ENCODE measurements at regions not wholly inside any gene's neighbourhood (a gene's known extent, or its start where the extent isn't known, plus 50 kb on each side); places are given as distances from the start of the nearest gene placed in this dataset.

GRCh38 chr15:77734306-77734705, 101.6 kb upstream of the LINGO1 start:
- TF ChIP-seq GATA3 (IDR thresholded peaks at IDR 0.05; ENCODE audit: low read depth, low read length) (no peak), GATA2 (IDR thresholded peaks at IDR 0.05; ENCODE audit: low read depth, low read length) (no peak)

GRCh38 chr15:77733579-77734300, 101.0 kb upstream of the LINGO1 start:
- TF ChIP-seq GATA3 (IDR thresholded peaks at IDR 0.05; ENCODE audit: low read depth, low read length) (no peak), GATA2 (IDR thresholded peaks at IDR 0.05; ENCODE audit: low read depth, low read length) (no peak)

GRCh38 chr15:77732514-77733335, 100.0 kb upstream of the LINGO1 start:
- no peak for TF ChIP-seq GATA3 (IDR thresholded peaks at IDR 0.05; ENCODE audit: low read depth, low read length)
- no peak for TF ChIP-seq GATA2 (IDR thresholded peaks at IDR 0.05; ENCODE audit: low read depth, low read length)

GRCh38 chr15:77731945-77732344, 99.2 kb upstream of the LINGO1 start:
- TF ChIP-seq GATA2 (IDR thresholded peaks at IDR 0.05; ENCODE audit: low read depth, low read length) (no peak), GATA3 (IDR thresholded peaks at IDR 0.05; ENCODE audit: low read depth, low read length) (no peak)

- no peak for TF ChIP-seq GATA3 (IDR thresholded peaks at IDR 0.05; ENCODE audit: low read depth, low read length)
- TF ChIP-seq GATA2 (IDR thresholded peaks at IDR 0.05; ENCODE audit: low read depth, low read length) = no peak
Measured at GRCh38 chr15:77731067-77731466, 98.4 kb upstream of the LINGO1 start.

- TF ChIP-seq GATA2 (IDR thresholded peaks at IDR 0.05; ENCODE audit: low read depth, low read length) (no peak), GATA3 (IDR thresholded peaks at IDR 0.05; ENCODE audit: low read depth, low read length) (no peak)
Measured at GRCh38 chr15:77727635-77728304, 95.1 kb upstream of the LINGO1 start.

GRCh38 chr15:77724715-77725114, 92.0 kb upstream of the LINGO1 start:
- TF ChIP-seq GATA3 (IDR thresholded peaks at IDR 0.05; ENCODE audit: low read depth, low read length) (no peak), GATA2 (IDR thresholded peaks at IDR 0.05; ENCODE audit: low read depth, low read length) (no peak)

- TF ChIP-seq GATA2 (IDR thresholded peaks at IDR 0.05; ENCODE audit: low read depth, low read length) = no peak
- no peak for TF ChIP-seq GATA3 (IDR thresholded peaks at IDR 0.05; ENCODE audit: low read depth, low read length)
Measured at GRCh38 chr15:77723756-77724155, 91.0 kb upstream of the LINGO1 start.

GRCh38 chr15:77722759-77723460, 90.2 kb upstream of the LINGO1 start:
- TF ChIP-seq GATA2 (IDR thresholded peaks at IDR 0.05; ENCODE audit: low read depth, low read length) (no peak), GATA3 (IDR thresholded peaks at IDR 0.05; ENCODE audit: low read depth, low read length) (no peak)

- TF ChIP-seq GATA2 (IDR thresholded peaks at IDR 0.05; ENCODE audit: low read depth, low read length) (no peak), GATA3 (IDR thresholded peaks at IDR 0.05; ENCODE audit: low read depth, low read length) (no peak)
Measured at GRCh38 chr15:77721963-77722362, 89.3 kb upstream of the LINGO1 start.

- no peak for TF ChIP-seq GATA3 (IDR thresholded peaks at IDR 0.05; ENCODE audit: low read depth, low read length)
- no peak for TF ChIP-seq GATA2 (IDR thresholded peaks at IDR 0.05; ENCODE audit: low read depth, low read length)
Measured at GRCh38 chr15:77720655-77721054, 87.9 kb upstream of the LINGO1 start.

- TF ChIP-seq GATA3 (IDR thresholded peaks at IDR 0.05; ENCODE audit: low read depth, low read length) = no peak
- TF ChIP-seq GATA2 (IDR thresholded peaks at IDR 0.05; ENCODE audit: low read depth, low read length) = no peak
Measured at GRCh38 chr15:77720173-77720572, 87.5 kb upstream of the LINGO1 start.

GRCh38 chr15:77719450-77719849, 86.7 kb upstream of the LINGO1 start:
- TF ChIP-seq GATA3 (IDR thresholded peaks at IDR 0.05; ENCODE audit: low read depth, low read length) = no peak
- no peak for TF ChIP-seq GATA2 (IDR thresholded peaks at IDR 0.05; ENCODE audit: low read depth, low read length)
